Common myeloid progenitor, CD34-positive (primary cell): ENCODE measurements at regions not wholly inside any gene's neighbourhood (a gene's known extent, or its start where the extent isn't known, plus 50 kb on each side); places are given as distances from the start of the nearest gene placed in this dataset.

ENCODE experiments used
- CTCF ChIA-PET: fragments of 350-600 bp; sonication (Branson Sonifier 250); formaldehyde crosslinking; loops from one replicate; lab custom pipeline; 2021; ENCODE audit warnings: antibody characterized with exemption; lab: Charles Lee
- POLR2A ChIA-PET: fragments of 350-600 bp; sonication (Branson Sonifier 250); formaldehyde crosslinking; loops from one replicate; lab custom pipeline; 2021; ENCODE audit warnings: antibody characterized with exemption; lab: Charles Lee
- DNase-seq, 3 donors: peaks; one replicate each; pipeline versions ENCODE4 v3.0.0 to v3.0.0-alpha.2; 2013
- H3K27ac ChIP-seq, 2 experiments: 1 replicate in 1 of 2; 2 replicates in 1 of 2; pipeline ENCODE4 v1.7.0; 2013; ENCODE audit warnings: inconsistent platforms in 2 of 2, low read length in 2 of 2, mild to moderate bottlenecking in 2 of 2, low read depth in 1 of 2, moderate library complexity in 1 of 2; ENCODE audit not compliant: severe bottlenecking in 2 of 2, insufficient read depth in 1 of 2, poor library complexity in 1 of 2
- H3K27me3 ChIP-seq, 5 experiments: replicated peaks in 2 of 5; 1 replicate in 3 of 5; 2 replicates in 2 of 5; pipeline versions ENCODE4 v1.6.1 to v1.7.0; 2013; ENCODE audit warnings: low read length in 4 of 5, mild to moderate bottlenecking in 2 of 5, moderate library complexity in 2 of 5, inconsistent platforms in 1 of 5; ENCODE audit not compliant: insufficient read depth in 5 of 5, control insufficient read depth in 4 of 5
- H3K36me3 ChIP-seq, 4 experiments: 1 replicate in 2 of 4; 2 replicates in 2 of 4; pipeline versions ENCODE4 v1.6.1 to v1.7.0; 2013; ENCODE audit warnings: low read length in 3 of 4, control low read depth in 1 of 4, mild to moderate bottlenecking in 1 of 4; ENCODE audit not compliant: control insufficient read depth in 4 of 4, insufficient read depth in 4 of 4
- H3K4me1 ChIP-seq, 4 experiments: 1 replicate in 3 of 4; 2 replicates in 1 of 4; pipeline versions ENCODE4 v1.6.1 to v1.7.1; 2013; ENCODE audit warnings: low read length in 3 of 4, mild to moderate bottlenecking in 3 of 4, control low read depth in 1 of 4, inconsistent platforms in 1 of 4, moderate library complexity in 1 of 4; ENCODE audit not compliant: control insufficient read depth in 4 of 4, insufficient read depth in 4 of 4; ENCODE audit errors: control extremely low read depth in 1 of 4
- H3K4me3 ChIP-seq, 7 experiments: 1 replicate in 4 of 7; 2 replicates in 3 of 7; pipeline versions ENCODE4 v1.5.1 to v1.7.0; 2013; ENCODE audit warnings: mild to moderate bottlenecking in 7 of 7, low read length in 6 of 7, moderate library complexity in 6 of 7, inconsistent platforms in 2 of 7, low read depth in 2 of 7, control low read depth in 1 of 7; ENCODE audit not compliant: insufficient read depth in 4 of 7, control insufficient read depth in 1 of 7; ENCODE audit errors: extremely low read depth in 1 of 7
- H3K9me3 ChIP-seq, 5 experiments: 1 replicate in 4 of 5; 2 replicates in 1 of 5; pipeline versions ENCODE4 v1.6.1 to v1.7.1; 2013; ENCODE audit warnings: low read length in 4 of 5, mild to moderate bottlenecking in 2 of 5, inconsistent platforms in 1 of 5, low read depth in 1 of 5, moderate library complexity in 1 of 5; ENCODE audit not compliant: control insufficient read depth in 4 of 5, insufficient read depth in 2 of 5; ENCODE audit errors: control extremely low read depth in 1 of 5
- WGBS: methylation state at CpG from one replicate; pipeline ENCODE4 v1.1.5; 2013; ENCODE audit not compliant: insufficient coverage; 5-methylcytosine and 5-hydroxymethylcytosine counted together

DNA sequence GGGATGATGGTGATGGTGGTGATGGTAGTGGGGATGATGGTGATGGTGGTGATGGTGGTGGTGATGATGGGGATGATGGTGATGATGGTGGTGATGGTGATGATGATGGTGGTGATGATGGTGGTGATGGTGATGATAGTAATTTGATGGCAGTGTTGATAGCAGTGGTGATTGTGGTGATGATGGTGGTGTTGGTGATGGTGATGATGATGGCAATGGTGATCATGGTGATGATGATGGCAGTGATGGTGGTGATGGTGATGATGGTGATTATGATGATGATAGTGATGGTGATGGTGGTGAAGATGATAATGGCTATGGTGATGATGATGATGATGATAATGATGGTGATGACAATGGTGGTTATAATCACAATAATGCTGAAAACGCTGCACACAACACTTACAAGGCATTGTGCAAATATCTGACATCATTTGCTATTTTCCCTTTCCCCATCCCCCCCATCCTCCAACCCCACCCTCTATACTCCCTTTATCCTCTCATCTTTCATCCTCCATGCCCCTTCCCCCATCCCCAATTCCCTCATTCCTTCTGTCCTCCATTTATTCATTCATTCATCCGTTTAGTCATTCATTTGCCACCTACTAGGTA, 230.1 kb downstream of the BRD1 start:
- DNase-seq: no peak
- POLR2A ChIA-PET: interaction anchor here (0.6 kb wide), 1 partner anchor 213 kb away, joined by 3 read pairs; no protein-coding TSS in a partner anchor
- H3K27me3 ChIP-seq: no peaks in the 10 kb centered on the region
- H3K4me3 ChIP-seq: no peak overlapping the region
- peaks cover 0 to 5% (median 0%) of the 10 kb centered on the region in 4 experiments for H3K4me1 ChIP-seq
- no peak overlapping the region for H3K27ac ChIP-seq
- 100% methylated on average over 1 of the region's 2 CpGs for WGBS
- CTCF ChIA-PET: no interaction called here
- peaks cover 0 to 8% (median 0%) of the 10 kb centered on the region in 5 experiments for H3K9me3 ChIP-seq
- H3K36me3 ChIP-seq: peaks cover 10 to 57% (median 35%) of the 10 kb centered on the region in 4 experiments

DNA sequence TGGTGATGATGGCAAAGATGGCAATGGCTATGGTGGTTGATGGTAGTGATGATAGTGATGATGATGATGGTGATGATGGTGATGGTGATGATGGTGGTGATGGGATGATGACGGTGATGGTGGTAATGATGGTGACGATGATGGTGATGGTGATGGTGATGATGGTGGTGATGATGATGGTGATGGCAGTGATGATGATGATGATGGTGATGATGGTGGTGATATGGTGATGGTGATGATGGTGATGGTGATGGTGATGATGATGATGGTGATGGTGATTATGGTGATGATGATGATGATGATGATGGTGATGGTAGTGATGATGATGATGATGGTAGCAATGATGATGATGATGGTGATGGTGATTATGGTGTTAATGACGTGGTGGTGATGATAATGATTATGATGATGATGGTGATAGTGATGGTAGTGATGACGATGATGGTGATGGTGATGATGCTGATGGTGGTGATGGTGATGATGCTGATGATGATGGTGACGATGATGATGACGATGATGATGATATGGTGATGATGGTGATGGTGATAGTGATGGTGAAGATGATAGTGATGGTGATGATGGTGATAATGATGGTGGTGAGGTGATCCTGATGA, 232.1 kb downstream of the BRD1 start:
- POLR2A ChIA-PET: no interaction called here
- 94% methylated on average over 5 of the region's 6 CpGs for WGBS

DNA sequence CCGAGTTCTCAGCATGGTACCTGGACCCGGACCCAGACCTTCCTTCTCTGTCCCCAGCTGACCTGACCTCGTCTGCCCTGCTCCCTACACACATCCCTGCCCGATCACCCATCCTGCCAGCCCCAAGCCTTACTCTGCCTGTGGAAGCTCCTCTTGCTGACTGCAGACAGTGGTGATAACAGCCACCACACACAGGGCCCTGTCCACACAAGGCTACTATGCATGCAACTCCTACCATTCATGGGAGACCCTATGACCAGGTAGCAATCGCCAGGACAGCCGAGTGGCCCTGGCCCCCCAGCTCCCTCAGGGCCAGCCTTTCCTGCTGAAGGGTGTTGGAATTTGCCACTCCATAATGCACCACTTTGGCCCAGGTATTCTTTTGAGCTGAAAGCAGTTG, 233.6 kb downstream of the BRD1 start:
- Histone ChIP-seq H3K4me1 (no peaks in the 10 kb centered on the region), H3K4me3 (no peak overlapping the region), H3K27ac (no peak overlapping the region), H3K27me3 (no peaks in the 10 kb centered on the region), H3K9me3 (peaks cover 0 to 8% (median 0%) of the 10 kb centered on the region in 5 experiments), H3K36me3 (peaks cover 10 to 50% (median 37%) of the 10 kb centered on the region in 4 experiments)
- ChIA-PET POLR2A (no interaction called here), CTCF (no interaction called here)
- 90% methylated on average over 6 of the region's 6 CpGs for WGBS
- no peak for DNase-seq

More for the DNA sequence above, 232.1 kb downstream of the BRD1 start:
- Histone ChIP-seq H3K36me3 (peaks cover 10 to 55% (median 36%) of the 10 kb centered on the region in 4 experiments), H3K4me1 (no peaks in the 10 kb centered on the region), H3K27me3 (no peaks in the 10 kb centered on the region), H3K9me3 (peaks cover 0 to 8% (median 0%) of the 10 kb centered on the region in 5 experiments), H3K4me3 (no peak overlapping the region), H3K27ac (no peak overlapping the region)
- DNase-seq: no peak
- CTCF ChIA-PET: no interaction called here

DNA sequence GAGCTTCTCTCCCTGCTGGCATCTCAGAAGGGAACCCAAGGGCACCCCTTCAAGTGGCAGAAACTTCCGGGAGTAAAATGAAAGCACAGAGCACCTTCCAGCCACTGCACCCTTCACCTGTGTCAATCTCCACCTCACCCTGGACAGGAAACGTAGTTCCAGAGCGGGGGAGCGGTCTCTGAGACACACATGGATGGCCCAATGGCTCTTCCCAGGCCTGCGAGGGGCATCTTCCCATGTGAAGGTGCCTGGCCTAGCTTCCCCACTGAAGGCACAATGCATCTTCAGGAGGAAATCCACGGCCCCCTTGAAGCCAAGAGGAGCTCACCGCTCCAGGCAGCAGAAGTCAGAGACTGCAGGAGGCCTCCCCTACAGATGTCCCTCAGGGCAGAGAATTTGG, 234.2 kb downstream of the BRD1 start:
- POLR2A ChIA-PET: no interaction called here
- Histone ChIP-seq H3K27ac (no peak overlapping the region), H3K4me3 (no peak overlapping the region), H3K4me1 (no peaks in the 10 kb centered on the region), H3K9me3 (peaks cover 0 to 8% (median 0%) of the 10 kb centered on the region in 5 experiments), H3K27me3 (no peaks in the 10 kb centered on the region), H3K36me3 (peaks cover 10 to 46% (median 36%) of the 10 kb centered on the region in 4 experiments)
- no peak for DNase-seq
- 97% methylated on average over 6 of the region's 7 CpGs for WGBS
- CTCF ChIA-PET: no interaction called here

DNA sequence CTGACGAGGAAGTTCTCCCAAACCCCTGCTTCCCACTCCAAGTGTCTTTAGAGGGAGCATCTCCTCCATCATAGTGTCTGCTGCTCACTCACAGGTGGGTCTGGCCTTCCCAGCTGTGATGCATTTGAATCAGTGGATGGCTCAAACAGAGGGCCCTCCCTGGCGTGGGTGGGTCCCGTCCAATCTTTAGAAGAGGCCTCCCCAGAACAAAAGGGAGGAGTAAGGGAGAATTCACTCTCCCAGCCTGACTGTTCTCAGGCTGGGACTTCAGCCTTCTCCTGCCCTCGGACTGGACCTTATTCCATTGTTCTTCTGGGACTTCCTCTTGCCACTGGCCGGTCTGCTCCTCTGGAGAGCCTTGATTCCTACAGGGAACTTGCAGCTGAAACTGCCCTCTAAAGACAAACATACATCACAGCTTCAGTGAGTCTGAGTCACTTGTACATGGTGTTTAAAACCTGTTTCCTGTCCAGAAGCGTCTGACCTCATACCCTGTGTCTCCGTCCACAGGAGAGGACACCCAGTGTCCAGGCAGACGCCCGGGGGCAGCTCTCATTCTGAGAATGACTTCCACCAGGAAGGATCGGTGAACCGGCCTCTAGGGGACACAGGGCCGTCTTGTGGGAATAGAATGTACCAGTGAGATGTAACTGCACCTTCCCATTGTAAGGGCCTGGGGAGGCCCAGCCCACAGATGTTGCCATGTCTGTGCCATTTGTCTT, 234.7 kb downstream of the BRD1 start:
- ChIA-PET POLR2A (no interaction called here), CTCF (no interaction called here)
- Histone ChIP-seq H3K4me1 (no peaks in the 10 kb centered on the region), H3K27ac (no peak overlapping the region), H3K9me3 (peaks cover 0 to 8% (median 0%) of the 10 kb centered on the region in 5 experiments), H3K4me3 (no peak overlapping the region), H3K36me3 (peaks cover 10 to 42% (median 36%) of the 10 kb centered on the region in 4 experiments), H3K27me3 (no peaks in the 10 kb centered on the region)
- DNase-seq: no peak
- 95% methylated on average over 11 of the region's 12 CpGs for WGBS

DNA sequence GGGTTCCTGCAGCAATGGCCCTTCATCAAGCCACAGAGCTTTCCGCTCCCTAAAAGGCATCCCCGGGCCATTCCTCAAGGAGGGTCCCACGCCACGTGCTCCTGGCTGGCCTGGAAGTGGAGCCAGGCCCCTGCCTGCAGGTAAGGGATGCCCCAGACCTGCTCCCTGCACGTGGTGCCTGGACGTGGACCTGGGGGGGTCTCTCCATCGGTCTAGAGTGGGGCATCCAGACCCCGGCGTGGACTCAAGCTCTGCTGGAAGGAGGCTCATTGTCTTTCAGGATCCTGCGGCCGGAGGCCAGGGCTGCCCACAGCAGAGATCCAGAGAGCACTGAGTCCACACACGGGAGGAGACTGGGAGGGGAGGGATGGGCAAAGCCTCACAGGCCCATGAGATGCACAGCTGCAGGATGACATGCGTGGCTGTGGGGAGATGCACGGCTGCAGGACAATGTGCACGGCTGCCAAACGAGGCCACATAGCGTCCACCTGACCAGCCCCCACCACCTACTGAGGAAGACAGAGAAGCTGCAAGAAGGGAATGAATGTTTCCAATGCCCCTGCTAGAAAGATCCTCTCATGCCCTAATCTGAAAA, 236.7 kb downstream of the BRD1 start:
- CTCF ChIA-PET: no interaction called here
- H3K27ac ChIP-seq: no peak overlapping the region
- WGBS: 90% methylated on average over 14 of the region's 17 CpGs
- H3K9me3 ChIP-seq: peaks cover 0 to 8% (median 0%) of the 10 kb centered on the region in 5 experiments
- H3K4me1 ChIP-seq: no peaks in the 10 kb centered on the region
- H3K4me3 ChIP-seq: no peak overlapping the region
- no peaks in the 10 kb centered on the region for H3K27me3 ChIP-seq
- no peak for DNase-seq
- POLR2A ChIA-PET: no interaction called here
- H3K36me3 ChIP-seq: peaks cover 5 to 34% (median 31%) of the 10 kb centered on the region in 4 experiments
